SK-N-MC (cell line): ENCODE measurements at regions not wholly inside any gene's neighbourhood (a gene's known extent, or its start where the extent isn't known, plus 50 kb on each side); places are given as distances from the start of the nearest gene placed in this dataset.
"Not testable (repeated sequence)": the region's sequence is repeated elsewhere in the genome, so short reads cannot be mapped to it uniquely, and the experiment has no call there.

Experiments
- DNase-seq: peaks from one replicate; pipeline ENCODE4 v3.0.0-alpha.2; 2011; ENCODE audit warnings: low read depth, low spot score
- H3K27ac ChIP-seq: fragments of 200-600 bp; sonication (generic); 2 replicates; pipeline ENCODE4 v1.5.1; 2016; ENCODE audit warnings: mixed run types
- H3K36me3 ChIP-seq: fragments of 200-600 bp; sonication (generic); 2 replicates; pipeline ENCODE4 v1.6.1; 2017; ENCODE audit warnings: antibody characterized with exemption, low read length, mixed read lengths; ENCODE audit not compliant: insufficient read depth
- H3K4me3 ChIP-seq: fragments of 200-600 bp; sonication (generic); 2 replicates; pipeline ENCODE4 v1.5.1; 2016
- H3K9ac ChIP-seq: fragments of 200-600 bp; sonication (generic); 2 replicates; pipeline ENCODE4 v1.8.0; 2017; ENCODE audit warnings: mixed run types, mixed read lengths; ENCODE audit not compliant: insufficient read length
- H3K9me3 ChIP-seq: fragments of 200-600 bp; sonication (generic); 2 replicates; pipeline ENCODE4 v1.6.1; 2017; ENCODE audit warnings: low read depth, mild to moderate bottlenecking, antibody characterized with exemption, low read length, moderate library complexity, mixed read lengths
- EZH2 ChIP-seq: fragments of 200-600 bp; sonication (generic); IDR thresholded peaks from one replicate; pipeline ENCODE4 v1.6.1; 2017; ENCODE audit warnings: antibody characterized with exemption
- FOXP2 ChIP-seq: optimal IDR thresholded peaks from 2 replicates; pipeline ENCODE3; 2011; ENCODE audit warnings: mild to moderate bottlenecking, moderate library complexity; ENCODE audit not compliant: insufficient read depth; ENCODE audit errors: extremely low read length, control extremely low read depth
- POLR2AphosphoS5 ChIP-seq: IDR thresholded peaks from 2 replicates; pipeline ENCODE4 v1.6.1; 2012; ENCODE audit warnings: mild to moderate bottlenecking, low read depth, low read length, borderline replicate concordance

GRCh38 chr6:74369556-74369993 is 673.6 kb downstream of the CD109 start:
- TF ChIP-seq FOXP2 (no peak), POLR2AphosphoS5 (no peak), EZH2 (no peak)
- Histone ChIP-seq H3K36me3 (no peaks in the 10 kb centered on the region), H3K9me3 (no peaks in the 10 kb centered on the region), H3K27ac (no peak overlapping the region), H3K9ac (no peak overlapping the region), H3K4me3 (no peak overlapping the region)
- no peak for DNase-seq

- Histone ChIP-seq H3K36me3 (no peaks in the 10 kb centered on the region), H3K4me3 (no peak overlapping the region), H3K9me3 (no peaks in the 10 kb centered on the region), H3K27ac (no peak overlapping the region), H3K9ac (no peak overlapping the region)
- DNase-seq = no peak
- no peak for TF ChIP-seq FOXP2
- TF ChIP-seq EZH2 = no peak
- no peak for TF ChIP-seq POLR2AphosphoS5
Observed at GRCh38 chr6:74368746-74369145, 672.7 kb downstream of the CD109 start.

GRCh38 chr6:74366634-74367033 is 670.6 kb downstream of the CD109 start:
- no peak overlapping the region for H3K4me3 ChIP-seq
- H3K9me3 ChIP-seq = no peaks in the 10 kb centered on the region
- no peak overlapping the region for H3K9ac ChIP-seq
- no peak overlapping the region for H3K27ac ChIP-seq
- DNase-seq = no peak
- TF ChIP-seq POLR2AphosphoS5 (no peak), FOXP2 (no peak), EZH2 (no peak)
- no peaks in the 10 kb centered on the region for H3K36me3 ChIP-seq

DNA sequence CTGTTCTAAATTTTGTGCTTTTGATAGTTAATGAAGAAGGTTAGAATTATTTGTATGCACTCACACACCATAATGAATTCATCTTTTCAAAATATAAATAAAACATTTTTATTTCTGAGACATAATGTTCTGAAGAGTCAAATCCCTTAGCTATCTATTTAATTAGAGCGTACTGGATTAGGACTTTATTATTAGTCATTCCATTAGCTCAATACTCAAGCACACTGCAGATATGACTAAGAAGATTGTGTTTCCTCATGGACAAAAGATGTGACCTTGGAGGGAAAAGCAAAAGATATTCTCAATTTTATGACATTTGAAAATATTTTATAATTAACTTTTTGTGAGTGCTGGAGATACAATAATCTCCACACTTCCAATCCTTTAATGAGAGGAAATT is 666.4 kb downstream of the CD109 start:
- DNase-seq = no peak
- H3K27ac ChIP-seq = no peak overlapping the region
- H3K4me3 ChIP-seq = no peak overlapping the region
- H3K9me3 ChIP-seq = no peaks in the 10 kb centered on the region
- no peak overlapping the region for H3K9ac ChIP-seq
- H3K36me3 ChIP-seq = no peaks in the 10 kb centered on the region
- TF ChIP-seq FOXP2 = no peak
- TF ChIP-seq EZH2 = no peak
- TF ChIP-seq POLR2AphosphoS5 = no peak

DNA sequence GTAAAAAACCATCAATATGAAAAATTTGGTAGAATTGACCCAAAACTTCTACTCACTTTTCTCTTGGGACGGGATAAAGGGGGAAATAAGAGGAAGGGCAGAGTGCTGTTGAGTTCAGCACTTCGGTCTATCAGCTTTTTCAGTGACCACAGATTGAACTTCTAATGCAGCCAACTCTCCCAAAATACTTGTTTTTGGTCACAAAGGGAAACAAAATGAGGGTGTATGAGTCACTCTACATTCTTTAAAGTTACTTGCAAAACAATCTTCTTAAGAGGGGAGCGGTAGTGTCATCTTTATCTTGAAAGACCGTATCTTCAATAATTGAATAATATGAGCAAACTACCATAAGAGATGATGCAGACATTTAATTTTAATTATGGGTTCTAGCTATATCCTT is 661.3 kb downstream of the CD109 start:
- no peaks in the 10 kb centered on the region for H3K9me3 ChIP-seq
- no peak for DNase-seq

DNA sequence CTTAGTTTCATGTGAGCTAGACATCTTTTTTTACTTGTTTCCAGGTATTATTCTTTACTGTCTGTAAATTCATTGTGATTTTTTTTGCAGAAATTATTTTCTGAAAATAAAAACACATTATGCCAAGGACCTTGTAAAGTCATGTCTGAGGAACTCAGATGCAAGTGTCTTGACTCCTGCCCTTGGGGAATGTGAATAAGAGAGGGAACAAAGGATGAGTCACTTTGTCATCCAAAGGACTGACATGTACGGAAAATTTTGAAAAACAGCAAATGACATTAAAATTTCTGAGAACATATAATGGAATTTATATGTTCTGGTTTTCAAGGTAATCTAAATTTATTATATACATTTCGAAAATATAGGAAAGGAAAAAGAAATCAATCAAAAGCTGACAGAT is 660.4 kb downstream of the CD109 start:
- TF ChIP-seq FOXP2 = no peak
- no peak for TF ChIP-seq EZH2
- no peak for TF ChIP-seq POLR2AphosphoS5
- H3K9ac ChIP-seq = no peak overlapping the region
- no peaks in the 10 kb centered on the region for H3K36me3 ChIP-seq
- no peaks in the 10 kb centered on the region for H3K9me3 ChIP-seq
- DNase-seq = no peak
- no peak overlapping the region for H3K4me3 ChIP-seq
- H3K27ac ChIP-seq = no peak overlapping the region

More for the DNA sequence above, 661.3 kb downstream of the CD109 start:
- Histone ChIP-seq H3K4me3 (no peak overlapping the region), H3K27ac (no peak overlapping the region), H3K9ac (no peak overlapping the region), H3K36me3 (no peaks in the 10 kb centered on the region)
- no peak for TF ChIP-seq POLR2AphosphoS5
- TF ChIP-seq EZH2 = no peak
- TF ChIP-seq FOXP2 = no peak

DNA sequence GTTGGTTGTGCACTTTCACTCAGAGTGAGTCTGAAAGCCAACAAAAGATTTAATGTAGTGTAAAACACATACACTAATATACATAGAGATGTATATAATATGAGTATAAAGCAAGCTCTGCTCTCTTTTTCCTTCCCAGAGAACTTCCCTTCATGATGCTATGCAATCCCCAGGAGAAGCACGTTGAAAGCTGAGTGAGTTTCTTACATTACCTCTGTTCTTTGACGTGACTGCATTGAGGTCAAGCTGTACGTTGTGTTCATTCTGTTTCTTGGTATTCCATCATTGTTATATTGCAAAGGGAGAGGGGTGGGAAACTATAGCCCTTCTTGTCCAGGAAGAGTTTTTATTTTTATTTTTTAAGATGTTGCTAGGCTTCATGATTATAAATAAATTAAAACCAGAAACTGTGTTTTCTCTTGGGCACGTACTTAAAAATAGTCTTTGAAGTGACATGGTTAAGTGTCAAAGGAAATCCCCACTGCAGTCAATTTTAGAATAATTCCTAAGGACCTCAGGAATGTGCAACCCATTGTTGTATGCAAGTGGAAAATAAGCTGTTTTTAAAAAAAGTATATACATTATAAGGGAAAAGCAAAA is 651.0 kb downstream of the CD109 start:
- no peak overlapping the region for H3K9ac ChIP-seq
- no peak overlapping the region for H3K27ac ChIP-seq
- H3K36me3 ChIP-seq = no peaks in the 10 kb centered on the region
- H3K4me3 ChIP-seq = no peak overlapping the region
- H3K9me3 ChIP-seq = no peaks in the 10 kb centered on the region
- no peak for TF ChIP-seq EZH2
- no peak for TF ChIP-seq FOXP2
- TF ChIP-seq POLR2AphosphoS5 = no peak
- DNase-seq = no peak

DNA sequence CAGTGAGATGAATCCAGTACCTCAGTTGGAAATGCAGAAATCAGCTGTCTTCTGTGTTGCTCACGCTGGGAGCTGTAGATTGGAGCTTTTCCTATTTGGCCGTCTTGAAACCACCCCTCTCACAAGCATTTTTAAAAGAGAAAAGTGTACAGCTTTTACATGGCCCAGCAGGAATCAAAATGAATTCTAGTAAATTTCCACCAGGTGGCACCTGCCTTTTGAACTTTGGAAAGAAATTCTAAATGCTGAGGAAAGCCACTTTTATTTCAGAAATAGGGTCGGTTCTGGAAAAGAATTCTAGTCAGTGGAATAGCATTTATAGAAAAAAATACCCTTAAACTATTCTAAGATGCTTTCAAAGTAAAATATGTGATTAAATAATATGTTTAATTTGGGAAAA is 647.8 kb downstream of the CD109 start:
- Histone ChIP-seq H3K9ac (no peak overlapping the region), H3K27ac (no peak overlapping the region), H3K36me3 (no peaks in the 10 kb centered on the region), H3K4me3 (no peak overlapping the region), H3K9me3 (no peaks in the 10 kb centered on the region)
- no peak for TF ChIP-seq EZH2
- TF ChIP-seq FOXP2 = no peak
- TF ChIP-seq POLR2AphosphoS5 = no peak
- no peak for DNase-seq

DNA sequence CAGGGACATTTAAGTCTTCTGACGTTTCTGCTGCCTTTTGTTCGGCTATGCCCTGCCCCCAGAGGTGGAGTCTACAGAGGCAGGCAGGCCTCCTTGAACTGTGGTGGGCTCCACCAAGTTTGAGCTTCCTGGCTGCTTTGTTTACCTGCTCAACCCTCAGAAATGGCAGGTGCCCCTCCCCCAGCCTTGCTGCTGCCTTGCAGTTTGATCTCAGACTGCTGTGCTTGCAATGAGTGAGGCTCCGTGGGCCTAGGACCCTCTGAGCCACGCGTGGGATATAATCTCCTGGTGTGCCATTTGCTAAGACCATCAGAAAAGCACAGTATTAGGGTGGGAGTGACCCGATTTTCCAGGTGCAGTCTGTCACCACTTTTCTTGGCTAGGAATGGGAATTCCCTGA is 647.3 kb downstream of the CD109 start:
- not testable (repeated sequence) for H3K36me3 ChIP-seq, H3K4me3 ChIP-seq, DNase-seq, H3K9me3 ChIP-seq, H3K9ac ChIP-seq, H3K27ac ChIP-seq

DNA sequence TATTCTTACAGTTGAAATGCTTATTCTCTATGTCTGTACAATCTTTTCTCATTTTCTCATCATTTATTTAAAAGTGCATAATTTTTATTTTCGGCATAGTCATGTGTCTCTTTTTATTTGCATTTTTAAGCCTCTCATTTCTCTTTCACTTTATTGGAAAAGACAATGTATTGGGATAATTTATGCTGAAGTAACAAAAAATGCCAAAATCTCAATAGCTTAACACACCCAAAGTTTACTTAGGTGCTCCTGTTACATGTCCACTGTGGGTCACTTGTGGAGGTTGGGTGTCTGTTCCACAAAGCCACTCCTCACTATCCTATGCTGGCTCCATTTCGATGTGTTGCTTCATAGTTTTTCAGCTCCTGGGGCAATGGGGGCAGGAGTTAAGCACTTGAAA is 638.7 kb downstream of the CD109 start:
- Histone ChIP-seq H3K9me3 (no peaks in the 10 kb centered on the region), H3K9ac (no peak overlapping the region), H3K4me3 (no peak overlapping the region), H3K36me3 (no peaks in the 10 kb centered on the region), H3K27ac (no peak overlapping the region)
- DNase-seq = no peak
- no peak for TF ChIP-seq POLR2AphosphoS5
- no peak for TF ChIP-seq EZH2
- TF ChIP-seq FOXP2 = no peak
